ENCODE measurements at regions not wholly inside any gene's neighbourhood (a gene's known extent, or its start where the extent isn't known, plus 50 kb on each side); places are given as distances from the start of the nearest gene placed in this dataset.
"Not testable (repeated sequence)": the region's sequence is repeated elsewhere in the genome, so short reads cannot be mapped to it uniquely, and the experiment has no call there.

- not testable (repeated sequence) for TF ChIP-seq POLR2A (IDR thresholded peaks at IDR 0.05; ENCODE audit: low read length); GATA1 (IDR thresholded peaks at IDR 0.05; ENCODE audit: low read depth, low read length)
Measured at GRCh38 chr13:110967156-110967855, 52.4 kb upstream of the ANKRD10 start.
